ENCODE measurements at regions not wholly inside any gene's neighbourhood (a gene's known extent, or its start where the extent isn't known, plus 50 kb on each side); places are given as distances from the start of the nearest gene placed in this dataset.
A peak's percentile ranks its signal among the peaks of the same experiment; 100 is the strongest.
"Not testable (repeated sequence)": the region's sequence is repeated elsewhere in the genome, so short reads cannot be mapped to it uniquely, and the experiment has no call there.

DNA sequence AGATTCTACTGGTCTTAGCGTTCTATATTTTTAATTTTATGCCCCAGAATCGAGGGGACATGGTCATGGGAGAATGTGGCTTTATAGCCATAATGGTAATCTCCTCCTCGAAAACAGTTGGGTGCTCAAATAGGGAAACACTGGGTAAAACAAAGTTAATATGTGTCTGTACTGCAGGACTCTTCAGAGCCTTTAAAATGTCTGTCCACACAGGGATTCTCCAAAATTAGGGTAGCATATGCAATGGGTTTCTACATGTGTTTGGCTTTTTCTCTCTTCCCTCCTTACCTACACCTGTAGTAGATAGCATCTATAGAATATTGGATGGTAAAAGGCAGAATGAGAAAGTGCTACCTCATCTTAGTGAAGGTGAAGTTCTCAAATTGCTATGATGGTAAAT is 130.0 kb upstream of the NR3C1 start:
- no peak for DNase-seq

DNA sequence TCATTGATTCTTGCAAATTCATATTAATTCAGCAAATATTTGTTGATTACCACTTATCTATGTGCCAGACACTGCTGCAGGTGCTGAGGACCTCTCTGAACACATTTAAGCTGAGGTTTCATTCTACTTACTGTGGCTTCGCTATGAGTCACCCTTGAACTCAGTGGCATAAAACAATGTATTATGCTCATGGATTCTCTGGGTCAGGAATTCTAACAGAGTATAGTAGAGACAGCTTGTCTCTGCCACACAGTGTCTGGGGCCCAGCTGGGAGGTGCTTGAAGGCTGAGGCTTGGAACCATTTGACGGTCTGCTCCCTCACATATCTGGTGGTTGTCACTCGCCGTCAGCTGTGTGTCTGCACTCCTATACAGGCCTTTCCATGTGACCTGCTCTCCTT is 124.3 kb upstream of the NR3C1 start:
- DNase-seq = no peak

DNA sequence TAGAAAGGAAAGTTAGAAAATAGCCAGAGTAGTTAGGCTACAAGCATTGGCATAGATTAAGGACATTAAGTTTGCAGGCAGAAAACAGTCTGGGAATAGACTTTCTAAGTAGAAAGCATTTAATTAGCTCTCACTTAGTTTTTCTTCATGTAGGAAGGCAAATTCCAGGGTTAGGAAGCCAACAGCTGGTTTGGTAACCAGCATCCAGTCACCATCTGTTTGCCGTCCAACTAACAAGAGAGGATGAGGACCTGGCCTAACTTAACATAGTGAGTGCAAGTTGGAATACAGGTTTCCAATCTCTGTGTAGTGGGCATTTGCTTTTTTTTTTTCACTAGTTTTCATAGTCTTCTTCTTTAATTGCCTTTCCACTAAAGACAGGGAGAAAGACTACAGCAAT is 121.7 kb upstream of the NR3C1 start:
- no peak for DNase-seq

DNA sequence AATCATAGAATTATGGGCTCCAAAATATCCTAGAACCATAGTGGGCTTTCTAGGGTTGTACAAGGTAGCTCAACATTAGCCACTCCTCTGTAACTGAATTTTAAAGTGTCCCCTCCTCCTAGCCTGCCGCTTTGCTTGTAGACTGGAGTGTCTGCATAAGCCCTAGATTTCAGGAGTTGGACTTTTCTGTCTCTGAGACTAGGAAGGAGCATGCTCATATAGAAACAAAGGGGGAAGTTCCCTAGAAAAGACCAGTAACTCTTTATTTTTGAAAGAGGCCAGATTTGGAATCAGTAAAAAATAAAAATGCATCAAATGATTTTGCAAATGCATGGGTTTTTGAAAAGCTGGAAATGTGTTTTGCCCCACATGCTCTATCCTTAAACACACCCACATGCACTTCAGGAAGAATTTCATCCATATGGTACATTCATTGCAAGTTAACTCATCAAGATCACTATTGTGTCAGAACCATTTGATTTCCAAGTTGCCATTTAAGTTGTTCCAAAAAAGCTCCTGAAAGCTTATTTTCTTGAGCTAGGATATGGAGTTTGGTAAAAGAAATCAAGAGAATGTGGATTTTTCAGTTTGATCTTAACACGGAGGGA is 121.0 kb upstream of the NR3C1 start:
- DNase-seq = no peak

DNA sequence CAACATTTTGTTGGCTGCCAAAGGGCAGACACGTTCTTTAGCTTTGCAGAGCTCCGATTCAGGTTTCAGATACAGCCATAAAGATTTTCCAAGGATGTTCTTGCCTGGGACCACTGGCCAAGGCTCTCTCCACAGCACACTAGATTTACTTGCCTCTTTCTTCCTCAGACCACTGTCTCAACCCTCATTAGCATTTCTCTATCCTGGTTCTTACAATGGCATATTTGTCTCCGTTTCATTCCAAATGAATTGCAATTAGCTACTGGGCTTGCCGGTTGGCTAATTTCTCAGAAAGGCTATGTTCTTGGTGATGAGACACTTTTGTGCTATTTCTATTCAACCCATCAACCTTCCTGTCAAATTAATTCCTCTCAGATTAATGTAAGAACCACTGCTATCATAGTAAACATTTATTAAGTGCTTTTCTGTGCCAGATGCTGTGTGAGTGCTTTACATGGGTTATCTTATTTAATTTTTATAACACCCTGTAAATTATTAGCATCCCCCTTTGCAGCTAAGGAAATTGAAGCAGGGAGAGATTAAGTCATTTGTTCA is 118.4 kb upstream of the NR3C1 start:
- no peak for DNase-seq

DNA sequence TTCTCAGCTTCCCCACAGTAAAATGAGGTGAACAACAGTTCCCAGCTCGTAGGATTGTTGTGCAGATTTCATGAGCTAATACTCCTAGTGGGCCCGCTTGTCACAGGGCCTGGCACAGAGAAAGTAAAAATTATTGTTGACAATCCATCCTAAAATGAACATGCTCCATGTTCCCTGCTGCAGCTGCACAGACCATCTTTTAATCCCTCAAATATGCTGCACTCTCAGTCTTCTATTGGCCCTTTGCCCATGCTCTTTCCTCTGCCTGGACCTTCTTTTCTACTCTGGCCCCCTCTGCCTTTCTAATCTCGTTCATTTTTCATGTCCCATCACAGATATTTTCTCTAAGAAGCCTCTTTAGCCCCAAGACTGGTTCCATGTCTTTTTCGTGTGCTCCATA is 117.7 kb upstream of the NR3C1 start:
- DNase-seq = peak; percentile 51

DNA sequence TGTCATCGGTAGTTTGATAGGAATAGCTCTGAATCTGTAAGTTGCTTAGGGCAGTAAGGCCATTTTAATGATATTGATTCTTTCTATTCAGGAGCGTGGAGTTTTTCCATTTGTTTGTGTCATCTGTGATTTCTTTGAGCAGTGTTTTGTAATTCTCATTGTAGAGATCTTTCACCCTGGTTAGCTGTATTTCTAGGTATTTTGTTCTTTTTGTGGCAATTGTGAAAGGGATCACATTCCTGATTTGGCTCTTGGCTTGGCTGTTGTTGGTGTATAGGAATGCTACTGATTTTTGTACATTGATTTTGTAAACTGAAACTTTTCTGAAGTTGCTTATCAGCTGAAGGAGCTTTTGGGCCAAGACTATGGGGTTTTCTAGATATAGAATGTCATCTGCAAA is 115.7 kb upstream of the NR3C1 start:
- not testable (repeated sequence) for DNase-seq

DNA sequence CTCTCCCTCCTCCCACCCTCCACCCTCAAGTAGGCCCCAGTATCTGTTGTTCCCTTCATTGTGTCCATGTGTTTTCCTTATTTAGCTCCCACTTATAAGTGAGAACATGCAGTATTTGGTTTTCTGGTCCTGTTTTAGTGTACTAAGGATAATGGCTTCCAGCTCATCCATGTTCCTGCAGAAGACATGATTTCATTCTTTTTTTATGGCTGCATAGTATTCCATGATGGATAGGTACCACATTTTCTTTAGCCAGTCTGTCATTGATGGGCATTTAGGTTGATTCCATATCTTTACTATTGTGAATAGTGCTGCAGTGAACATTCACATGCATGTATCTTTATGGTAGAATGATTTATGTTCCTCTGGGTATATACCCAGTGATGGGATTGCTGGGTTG is 114.3 kb upstream of the NR3C1 start:
- not testable (repeated sequence) for DNase-seq

DNA sequence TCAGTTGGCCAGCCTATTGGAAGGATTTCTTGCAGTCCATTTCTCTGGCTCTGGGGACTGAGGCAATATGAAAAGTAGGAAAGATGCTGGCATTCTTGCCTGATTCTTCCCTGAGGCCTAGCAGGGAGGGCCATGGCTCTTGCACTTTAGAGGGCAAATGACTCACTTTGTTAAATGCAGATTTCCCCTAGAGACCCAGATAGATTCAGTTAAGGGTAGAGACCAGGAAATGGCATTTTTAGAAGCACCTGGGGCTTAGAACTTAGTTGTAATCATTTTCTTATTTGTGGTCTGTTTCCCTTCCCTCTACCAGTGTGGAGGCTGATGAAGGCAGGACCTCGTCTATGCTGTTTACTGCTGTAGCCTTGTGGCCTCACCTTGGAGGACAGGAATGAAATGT is 112.8 kb upstream of the NR3C1 start:
- no peak for DNase-seq

DNA sequence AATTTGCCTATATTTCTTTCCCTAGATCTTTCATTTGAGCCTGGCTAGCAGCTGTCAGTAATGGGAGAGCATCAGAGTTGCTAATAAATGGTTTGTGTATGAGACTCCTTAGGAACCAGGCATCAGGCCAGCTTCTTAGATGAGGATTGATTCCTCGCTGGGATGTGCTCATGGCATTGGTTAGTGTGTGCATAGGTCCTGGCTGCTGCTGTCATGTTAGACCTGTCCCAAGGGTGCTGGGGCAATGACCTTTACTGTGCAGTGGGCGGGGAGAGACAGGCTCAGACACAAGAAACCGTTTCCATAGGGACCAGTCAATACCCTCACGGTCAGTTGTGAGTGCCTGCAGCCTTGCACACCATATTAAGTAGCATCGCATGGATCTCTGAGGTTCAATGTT is 112.3 kb upstream of the NR3C1 start:
- DNase-seq = peak; percentile 94

DNA sequence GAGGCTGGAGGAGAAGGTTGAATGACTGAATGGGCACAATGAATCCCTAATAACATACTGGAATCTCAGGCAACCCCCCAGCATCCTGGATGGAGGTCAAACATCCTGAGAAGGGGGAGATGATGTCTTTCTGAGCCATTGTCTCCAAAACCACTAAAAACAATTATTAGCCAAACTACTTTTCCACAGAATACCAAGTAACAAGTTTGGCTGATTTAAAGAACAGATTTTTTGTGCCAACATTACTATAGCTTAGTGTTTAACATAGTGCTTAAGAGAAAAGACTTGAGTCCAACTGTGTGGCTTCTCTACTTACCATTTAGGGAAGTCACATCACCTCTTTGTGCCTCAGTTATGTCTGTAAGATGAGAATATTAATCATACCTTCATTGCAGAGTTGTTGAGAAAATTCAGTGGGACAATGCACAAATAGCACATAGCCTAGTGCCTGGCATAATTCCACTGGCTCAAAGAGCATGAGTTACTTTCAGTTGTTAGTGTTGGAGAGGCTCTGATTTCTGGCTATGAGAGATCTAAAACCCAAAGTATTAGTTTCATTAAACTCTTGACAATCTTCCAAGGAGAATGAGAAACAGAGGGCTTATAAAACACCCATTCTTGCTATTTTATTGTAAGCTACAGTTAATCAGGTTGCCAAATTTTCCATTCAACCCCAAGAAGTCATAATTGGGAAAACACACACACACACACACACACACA is 111.3 kb upstream of the NR3C1 start:
- peak; percentile 83 for DNase-seq

DNA sequence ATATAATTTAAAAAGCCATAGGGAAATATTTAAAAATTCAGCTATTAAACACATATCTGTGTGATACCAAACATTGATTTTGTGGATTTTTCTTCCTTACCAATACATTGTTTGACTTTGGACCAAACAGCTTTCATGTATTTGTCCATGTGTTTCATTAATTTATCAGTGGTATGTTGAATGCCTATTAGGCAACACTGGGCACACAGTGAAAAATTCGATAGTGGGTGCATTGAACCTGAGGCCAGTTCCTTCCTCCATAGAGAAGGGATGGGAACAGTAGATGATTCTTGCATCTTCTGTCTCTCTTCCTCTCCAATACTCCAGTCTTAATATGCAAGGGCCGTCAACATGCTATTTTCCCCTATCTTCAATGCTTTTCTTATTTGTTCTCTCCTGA is 110.2 kb upstream of the NR3C1 start:
- DNase-seq = no peak

DNA sequence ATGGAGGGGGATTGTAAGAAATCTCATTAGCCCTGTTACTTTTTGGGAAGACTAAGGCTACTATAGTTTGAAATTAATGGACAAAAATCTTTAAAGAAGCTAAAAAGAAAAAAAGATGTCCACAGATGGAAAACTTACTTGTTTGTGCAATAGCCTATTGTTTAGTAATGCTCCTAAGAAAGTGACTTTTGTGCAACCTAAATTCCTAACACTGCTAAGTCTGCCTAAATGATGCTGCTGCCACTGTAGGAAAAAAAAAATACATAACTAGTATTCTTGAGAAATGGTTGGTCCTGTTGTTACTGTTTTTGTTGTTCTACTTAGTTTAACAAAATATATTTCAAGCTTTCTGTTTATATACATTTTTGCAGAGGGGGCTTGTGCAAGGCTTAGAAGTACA is 108.2 kb upstream of the NR3C1 start:
- no peak for DNase-seq

DNA sequence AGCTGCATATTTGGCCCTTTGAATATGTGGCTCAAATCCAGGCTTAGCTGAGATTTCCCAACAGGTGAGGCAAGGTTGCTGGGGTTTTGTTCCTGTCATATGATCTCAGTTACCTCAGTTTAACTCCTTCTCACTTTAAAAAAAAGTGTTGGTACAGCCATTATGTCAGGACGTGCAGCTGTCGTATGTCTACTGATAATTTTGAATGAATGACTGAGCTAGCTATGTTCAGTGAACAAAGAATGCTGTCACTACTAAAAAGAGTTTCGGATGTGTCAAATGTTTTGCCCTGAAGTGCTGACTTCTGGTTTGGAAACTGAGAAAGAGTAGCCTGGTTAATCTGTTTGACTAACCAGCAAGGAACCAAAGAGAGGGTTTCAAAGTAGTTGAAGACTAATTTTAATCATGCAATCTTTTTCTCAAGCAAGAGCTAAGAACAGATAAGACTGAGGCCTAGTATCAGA is 106.3 kb upstream of the NR3C1 start:
- DNase-seq = no peak

DNA sequence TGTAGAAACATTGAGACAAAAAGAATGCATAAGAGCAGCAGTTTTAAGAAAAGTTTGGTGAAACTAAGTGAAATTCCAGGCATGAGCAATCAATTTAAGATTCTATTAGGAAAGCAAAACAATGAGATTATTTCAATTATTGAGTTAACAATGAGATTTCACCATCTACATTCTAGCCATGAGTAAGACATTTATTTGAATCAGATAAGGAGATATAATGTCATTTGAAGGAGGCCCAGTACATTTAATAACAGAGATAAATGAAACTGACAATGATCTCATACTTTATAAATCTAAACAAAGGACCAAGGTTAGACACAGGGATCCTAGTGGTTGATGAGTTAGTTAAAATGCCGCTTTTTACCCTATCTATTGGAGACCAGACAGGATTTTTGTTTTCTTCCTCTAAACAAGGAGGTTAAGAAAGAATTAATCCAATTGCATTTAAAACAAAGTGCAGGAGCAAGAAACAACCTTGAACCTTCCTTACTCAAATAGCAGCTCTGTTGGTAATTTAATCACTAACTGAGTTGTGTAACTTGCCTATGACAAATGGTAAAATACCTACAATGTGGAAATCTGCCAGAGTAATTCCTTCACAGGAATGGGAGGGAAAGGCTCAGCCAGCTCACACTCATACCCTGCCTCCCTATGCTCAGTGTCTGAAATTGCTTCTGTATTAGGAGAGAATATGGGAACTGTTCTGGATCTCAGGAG is 103.5 kb upstream of the NR3C1 start:
- DNase-seq = no peak

DNA sequence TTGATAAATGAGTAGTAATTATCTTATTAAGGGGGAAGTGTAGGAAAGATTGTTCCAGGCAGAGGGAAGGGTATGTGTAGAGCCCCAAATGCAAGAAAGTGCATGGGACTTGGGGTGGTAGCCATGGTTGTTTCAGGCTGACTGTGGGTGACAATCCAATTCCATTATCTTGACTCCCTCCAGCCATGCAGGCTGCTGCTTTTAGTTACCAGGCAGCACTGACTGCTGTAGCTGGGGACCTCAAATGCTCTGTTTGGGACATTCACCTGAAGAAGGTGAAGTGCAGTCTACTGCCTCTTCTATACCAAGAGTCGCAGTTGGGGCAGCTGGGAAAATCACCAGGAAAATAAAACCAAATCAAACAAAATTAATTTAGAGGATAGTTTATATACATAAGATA is 102.4 kb upstream of the NR3C1 start:
- no peak for DNase-seq

DNA sequence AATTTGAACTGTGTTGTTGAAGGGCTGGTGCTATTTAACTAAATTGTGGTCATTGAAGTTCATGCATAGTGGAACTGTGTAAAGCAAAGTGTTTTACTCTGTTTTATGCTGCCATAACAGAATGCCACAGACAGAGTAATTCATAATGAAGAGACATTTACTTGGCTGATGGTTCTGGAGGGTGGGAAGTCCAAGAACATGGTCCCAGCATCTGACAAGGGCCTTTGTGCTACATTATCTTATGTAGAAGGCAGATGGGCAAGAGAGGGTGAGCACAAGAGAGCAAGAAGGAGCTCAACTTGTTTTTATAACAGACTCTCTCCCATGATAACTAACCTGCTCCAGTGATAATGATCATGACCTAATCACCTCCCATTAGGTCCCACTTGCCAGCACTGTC is 101.9 kb upstream of the NR3C1 start:
- DNase-seq = no peak

DNA sequence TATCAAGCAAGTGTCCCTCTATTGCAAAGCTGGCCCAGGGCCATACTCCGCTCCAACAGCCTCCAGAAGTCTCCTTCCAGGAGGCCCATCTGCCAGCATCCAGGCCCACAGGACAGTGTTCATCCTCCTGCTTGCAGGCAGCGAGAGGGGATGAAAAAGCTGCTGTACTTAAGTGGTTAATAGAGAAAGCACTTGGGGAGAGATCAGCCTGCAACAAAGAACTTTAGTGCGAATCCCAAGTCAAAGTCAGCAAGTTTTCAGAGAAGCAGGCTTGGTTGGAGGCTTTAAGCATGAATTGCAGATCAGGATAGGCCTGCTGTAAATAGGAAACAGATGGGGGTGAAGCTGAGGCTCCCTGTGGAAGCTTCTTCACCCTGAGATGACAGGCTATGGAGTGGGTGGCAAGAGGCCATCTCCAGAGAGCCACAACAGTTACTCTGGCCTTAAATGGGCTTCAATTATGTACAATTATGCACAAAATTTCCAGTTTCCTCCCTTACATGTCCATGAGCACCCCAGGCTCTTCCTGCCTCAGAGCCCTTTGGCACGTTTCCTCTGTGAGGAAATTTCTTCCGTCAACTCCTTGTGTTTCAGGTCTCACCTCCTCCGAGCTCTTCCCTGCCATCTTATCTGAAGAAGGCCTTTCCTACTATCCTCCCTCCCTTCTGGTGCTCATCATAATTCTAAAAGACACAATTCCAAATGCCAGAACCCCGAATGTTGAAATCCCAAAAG is 98.0 kb upstream of the NR3C1 start:
- peak; percentile 45 for DNase-seq

DNA sequence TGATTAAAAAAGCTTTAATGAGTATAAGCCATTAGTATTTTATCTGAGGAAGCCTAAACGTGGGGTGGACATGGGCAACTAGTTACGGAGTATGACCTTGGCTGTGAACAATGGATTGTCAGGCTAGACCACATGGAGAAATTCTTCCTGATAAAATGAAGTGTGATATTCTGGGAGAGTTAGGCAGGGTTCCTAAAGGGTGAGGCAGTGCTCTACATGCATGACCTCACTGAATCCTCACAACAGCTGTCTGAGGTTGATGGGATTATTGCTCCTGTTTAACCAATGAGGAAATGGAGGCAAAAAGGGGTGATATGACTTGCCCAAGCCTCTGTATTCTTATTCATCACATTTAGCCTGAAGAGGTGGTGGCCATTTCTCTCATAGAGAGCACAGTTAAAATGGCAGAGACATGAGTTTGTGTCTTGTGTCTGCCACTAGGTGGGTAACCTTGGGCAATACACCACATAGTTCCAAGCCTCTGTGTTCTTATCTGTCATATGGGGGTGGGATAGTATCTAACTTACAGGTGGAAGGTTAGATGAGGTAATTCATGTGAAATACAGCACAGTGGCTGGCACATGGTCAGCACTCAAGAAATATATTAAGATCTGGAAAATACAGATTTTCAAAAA is 96.1 kb upstream of the NR3C1 start:
- peak; percentile 25 for DNase-seq

DNA sequence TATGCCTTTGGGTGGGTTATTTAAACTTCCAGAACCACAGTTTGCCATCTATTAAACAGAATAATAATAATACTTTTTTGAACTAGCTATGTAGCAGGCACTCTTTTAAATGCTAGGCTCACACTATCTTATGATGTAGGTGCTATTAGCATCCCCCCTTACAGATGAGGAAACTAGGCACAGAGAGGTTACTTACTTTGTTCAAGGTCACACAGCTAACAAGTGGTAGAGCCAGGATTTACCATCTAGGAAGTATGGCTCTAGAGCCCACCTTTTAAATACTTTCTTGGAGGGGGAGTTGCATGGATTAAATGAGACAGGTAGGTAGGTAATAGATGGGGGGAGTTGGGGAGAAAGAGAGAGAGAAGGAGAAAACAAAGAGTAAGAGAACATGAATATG is 95.3 kb upstream of the NR3C1 start:
- no peak for DNase-seq

DNA sequence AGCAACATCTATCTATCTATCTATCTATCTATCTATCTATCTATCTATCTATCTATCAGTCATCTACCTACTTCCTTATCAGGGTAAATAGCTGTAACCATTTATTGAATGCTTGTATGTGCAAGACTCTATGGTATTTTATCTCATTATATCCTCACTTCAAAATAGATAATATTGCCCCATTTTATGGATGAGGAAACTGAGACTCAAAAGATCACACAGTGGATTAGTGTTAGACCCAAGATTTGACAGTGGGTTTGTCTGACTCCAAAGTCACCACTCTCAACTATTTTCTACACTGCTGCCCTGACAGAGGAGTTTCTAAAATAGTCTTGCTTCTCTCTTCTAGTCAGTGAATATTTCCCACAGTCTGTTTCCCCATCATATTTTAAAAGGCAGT is 94.3 kb upstream of the NR3C1 start:
- no peak for DNase-seq

DNA sequence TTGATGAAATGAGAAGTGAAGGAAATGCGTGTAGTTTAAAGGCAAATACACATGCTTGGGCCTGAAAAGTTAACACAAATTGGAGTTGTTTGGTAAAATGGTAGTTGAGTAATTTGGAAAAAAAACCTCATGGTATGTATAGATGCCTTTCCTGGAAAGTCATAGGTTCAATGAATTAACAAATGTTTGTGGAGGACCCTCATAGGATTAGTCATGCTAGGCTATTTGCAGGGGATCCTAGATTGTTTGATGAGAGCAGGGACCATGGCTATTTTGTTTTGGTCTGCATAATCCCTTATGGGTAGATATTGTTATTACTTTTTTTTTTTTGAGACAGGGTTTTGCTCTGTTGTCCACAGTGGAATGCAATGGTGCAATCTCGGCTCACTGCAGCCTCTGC is 93.5 kb upstream of the NR3C1 start:
- DNase-seq = no peak

All from tongue (tissue), 1 donor.